ENCODE measurements at regions not wholly inside any gene's neighbourhood (a gene's known extent, or its start where the extent isn't known, plus 50 kb on each side); places are given as distances from the start of the nearest gene placed in this dataset.

- intact Hi-C loops (cut with micrococcal nuclease) = no loop called here
- H3K4me3 ChIP-seq (replicated peaks in 1 of 3; ENCODE audit: insufficient read depth in 1 of 3, low read depth in 1 of 3, low read length in 3 of 3) = no peak overlapping the region
- no peak overlapping the region for H2AFZ ChIP-seq (ENCODE audit: low read depth, low read length)
- H4K20me1 ChIP-seq (replicated peaks; ENCODE audit: control insufficient read depth, extremely low read depth, insufficient read depth, low read length) = no peaks in the 10 kb centered on the region
- TF ChIP-seq POLR2AphosphoS5 (IDR thresholded peaks at IDR 0.05; ENCODE audit: insufficient read depth, low read depth, low read length) = no peak
- TF ChIP-seq GATA2 (IDR thresholded peaks at IDR 0.05; ENCODE audit: insufficient read depth, insufficient read length, low read depth, low read length) = no peak
- no peak for TF ChIP-seq POLR2A (IDR thresholded peaks at IDR 0.05; ENCODE audit: low read depth, low read length)
- no peak for TF ChIP-seq MYC (IDR thresholded peaks at IDR 0.05; ENCODE audit: low read depth, low read length)
- TF ChIP-seq, protein P1, sequence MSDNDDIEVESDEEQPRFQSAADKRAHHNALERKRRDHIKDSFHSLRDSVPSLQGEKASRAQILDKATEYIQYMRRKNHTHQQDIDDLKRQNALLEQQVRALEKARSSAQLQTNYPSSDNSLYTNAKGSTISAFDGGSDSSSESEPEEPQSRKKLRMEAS (IDR thresholded peaks at IDR 0.05; ENCODE audit: insufficient read depth, insufficient read length) = no peak
- TF ChIP-seq EZH2 (IDR thresholded peaks at IDR 0.05; ENCODE audit: borderline replicate concordance, low read depth, low read length, severe bottlenecking) = no peak
- TF ChIP-seq FOS (IDR thresholded peaks at IDR 0.05; ENCODE audit: borderline replicate concordance, insufficient read depth, low read length) = no peak
- TF ChIP-seq CTCF (IDR thresholded peaks at IDR 0.05; ENCODE audit: extremely low read depth in 1 of 2, insufficient read depth in 1 of 2, low read depth in 1 of 2, low read length in 2 of 2) = no peak
- TF ChIP-seq JUN (IDR thresholded peaks at IDR 0.05; ENCODE audit: borderline replicate concordance, insufficient read depth, insufficient read length, low read depth) = no peak
- H3K9ac ChIP-seq (replicated peaks; ENCODE audit: extremely low read depth, insufficient read depth, low read length) = no peak overlapping the region
- no peaks in the 10 kb centered on the region for H3K9me1 ChIP-seq (replicated peaks; ENCODE audit: control insufficient read depth, extremely low read depth, insufficient read depth, low read length)
- no TSS peak for BruUV-seq (replicated peaks)
- dilution Hi-C loops (cut with MboI; ENCODE audit: extremely low pct_ligation_motif_present, low sequenced_read_pairs) = no loop called here
- H3K4me1 ChIP-seq (ENCODE audit: control insufficient read depth, extremely low read depth, insufficient read depth, low read length) = no peaks in the 10 kb centered on the region
- FAIRE-seq (no peak), DNase-seq (ENCODE audit: low read depth, low spot score) (no peak)
- ChIA-PET POLR2A (no interaction called here), CTCF (no interaction called here)
- H3K4me2 ChIP-seq (ENCODE audit: insufficient read depth, low read length) = no peak overlapping the region
- no peak overlapping the region for H3K27ac ChIP-seq (ENCODE audit: insufficient read depth, low read depth, low read length)
- no peaks in the 10 kb centered on the region for H3K9me3 ChIP-seq (replicated peaks; ENCODE audit: control insufficient read depth, insufficient read depth, low read length)
- H3K27me3 ChIP-seq (ENCODE audit: control insufficient read depth in 2 of 2, insufficient read depth in 2 of 2, low read length in 2 of 2) = peaks cover 8 to 30% of the 10 kb centered on the region in 2 experiments
- H3K36me3 ChIP-seq (ENCODE audit: control insufficient read depth in 2 of 2, extremely low read depth in 1 of 2, insufficient read depth in 2 of 2, low read length in 2 of 2) = no peaks in the 10 kb centered on the region
- H3K79me2 ChIP-seq (ENCODE audit: control insufficient read depth, insufficient read depth, low read length) = no peaks in the 10 kb centered on the region
These were observed 77.4 kb upstream of the HDDC2 start for GRCh38 chr6:125379174-125379573.

All from endothelial cell of umbilical vein (primary cell).